ENCODE measurements at regions not wholly inside any gene's neighbourhood (a gene's known extent, or its start where the extent isn't known, plus 50 kb on each side); places are given as distances from the start of the nearest gene placed in this dataset.

GRCh38 chr3:18080198-18080689, 337.8 kb upstream of the TBC1D5 start:
- Histone ChIP-seq H3K27me3 (ENCODE audit: control insufficient read depth, insufficient read depth, low read length) (no peaks in the 10 kb centered on the region), H3K4me3 (ENCODE audit: low read depth, low read length) (no peak overlapping the region), H3K9me3 (ENCODE audit: control insufficient read depth, insufficient read depth, low read length) (no peaks in the 10 kb centered on the region), H3K4me1 (ENCODE audit: control insufficient read depth, insufficient read depth, low read length) (no peaks in the 10 kb centered on the region), H3K27ac (ENCODE audit: low read depth, low read length) (no peak overlapping the region), H3K36me3 (ENCODE audit: control insufficient read depth, insufficient read depth, low read length) (no peaks in the 10 kb centered on the region)
- DNase-seq (ENCODE audit: low read depth in 4 of 6, low spot score in 6 of 6) = no peak

- no peak for DNase-seq (ENCODE audit: low read depth in 4 of 6, low spot score in 6 of 6)
- H3K27ac ChIP-seq (ENCODE audit: low read depth, low read length) = no peak overlapping the region
- H3K27me3 ChIP-seq (ENCODE audit: control insufficient read depth, insufficient read depth, low read length) = no peaks in the 10 kb centered on the region
- no CpG with 5 or more reads among the region's 3 CpGs for WGBS (ENCODE audit: insufficient coverage)
- H3K4me1 ChIP-seq (ENCODE audit: control insufficient read depth, insufficient read depth, low read length) = no peaks in the 10 kb centered on the region
- H3K36me3 ChIP-seq (ENCODE audit: control insufficient read depth, insufficient read depth, low read length) = no peaks in the 10 kb centered on the region
- no peak overlapping the region for H3K4me3 ChIP-seq (ENCODE audit: low read depth, low read length)
- H3K9me3 ChIP-seq (ENCODE audit: control insufficient read depth, insufficient read depth, low read length) = no peaks in the 10 kb centered on the region
Measured at GRCh38 chr3:18079739-18080138, 337.3 kb upstream of the TBC1D5 start.

GRCh38 chr3:18079062-18079461, 336.6 kb upstream of the TBC1D5 start:
- WGBS (ENCODE audit: insufficient coverage) = no CpG with 5 or more reads among the region's 3 CpGs
- no peaks in the 10 kb centered on the region for H3K27me3 ChIP-seq (ENCODE audit: control insufficient read depth, insufficient read depth, low read length)
- no peaks in the 10 kb centered on the region for H3K36me3 ChIP-seq (ENCODE audit: control insufficient read depth, insufficient read depth, low read length)
- DNase-seq (ENCODE audit: low read depth in 4 of 6, low spot score in 6 of 6) = no peak
- no peak overlapping the region for H3K27ac ChIP-seq (ENCODE audit: low read depth, low read length)
- no peaks in the 10 kb centered on the region for H3K4me1 ChIP-seq (ENCODE audit: control insufficient read depth, insufficient read depth, low read length)
- H3K4me3 ChIP-seq (ENCODE audit: low read depth, low read length) = no peak overlapping the region
- no peaks in the 10 kb centered on the region for H3K9me3 ChIP-seq (ENCODE audit: control insufficient read depth, insufficient read depth, low read length)

GRCh38 chr3:18077128-18077840, 334.9 kb upstream of the TBC1D5 start:
- DNase-seq (ENCODE audit: low read depth in 4 of 6, low spot score in 6 of 6) = peak in 2 of 6 donors; percentile 7 to 47
- Histone ChIP-seq H3K27ac (ENCODE audit: low read depth, low read length) (no peak overlapping the region), H3K4me3 (ENCODE audit: low read depth, low read length) (no peak overlapping the region), H3K4me1 (ENCODE audit: control insufficient read depth, insufficient read depth, low read length) (no peaks in the 10 kb centered on the region), H3K9me3 (ENCODE audit: control insufficient read depth, insufficient read depth, low read length) (no peaks in the 10 kb centered on the region), H3K36me3 (ENCODE audit: control insufficient read depth, insufficient read depth, low read length) (no peaks in the 10 kb centered on the region), H3K27me3 (ENCODE audit: control insufficient read depth, insufficient read depth, low read length) (no peaks in the 10 kb centered on the region)
- WGBS (ENCODE audit: insufficient coverage) = 60% methylated on average over 1 of the region's 7 CpGs

GRCh38 chr3:18076301-18076700, 333.9 kb upstream of the TBC1D5 start:
- H3K27ac ChIP-seq (ENCODE audit: low read depth, low read length) = no peak overlapping the region
- H3K9me3 ChIP-seq (ENCODE audit: control insufficient read depth, insufficient read depth, low read length) = no peaks in the 10 kb centered on the region
- no peaks in the 10 kb centered on the region for H3K36me3 ChIP-seq (ENCODE audit: control insufficient read depth, insufficient read depth, low read length)
- H3K4me3 ChIP-seq (ENCODE audit: low read depth, low read length) = no peak overlapping the region
- 91% methylated on average over 1 of the region's 1 CpG for WGBS (ENCODE audit: insufficient coverage)
- H3K4me1 ChIP-seq (ENCODE audit: control insufficient read depth, insufficient read depth, low read length) = no peaks in the 10 kb centered on the region
- no peaks in the 10 kb centered on the region for H3K27me3 ChIP-seq (ENCODE audit: control insufficient read depth, insufficient read depth, low read length)
- DNase-seq (ENCODE audit: low read depth in 4 of 6, low spot score in 6 of 6) = no peak

GRCh38 chr3:18075799-18076198, 333.4 kb upstream of the TBC1D5 start:
- Histone ChIP-seq H3K27me3 (ENCODE audit: control insufficient read depth, insufficient read depth, low read length) (no peaks in the 10 kb centered on the region), H3K4me1 (ENCODE audit: control insufficient read depth, insufficient read depth, low read length) (no peaks in the 10 kb centered on the region), H3K9me3 (ENCODE audit: control insufficient read depth, insufficient read depth, low read length) (no peaks in the 10 kb centered on the region), H3K4me3 (ENCODE audit: low read depth, low read length) (no peak overlapping the region), H3K27ac (ENCODE audit: low read depth, low read length) (no peak overlapping the region), H3K36me3 (ENCODE audit: control insufficient read depth, insufficient read depth, low read length) (no peaks in the 10 kb centered on the region)
- no CpG with 5 or more reads among the region's 1 CpG for WGBS (ENCODE audit: insufficient coverage)
- peak in 1 of 6 donors; percentile 25 for DNase-seq (ENCODE audit: low read depth in 4 of 6, low spot score in 6 of 6)

- Histone ChIP-seq H3K4me3 (ENCODE audit: low read depth, low read length) (no peak overlapping the region), H3K4me1 (ENCODE audit: control insufficient read depth, insufficient read depth, low read length) (no peaks in the 10 kb centered on the region), H3K36me3 (ENCODE audit: control insufficient read depth, insufficient read depth, low read length) (no peaks in the 10 kb centered on the region), H3K27ac (ENCODE audit: low read depth, low read length) (no peak overlapping the region), H3K27me3 (ENCODE audit: control insufficient read depth, insufficient read depth, low read length) (no peaks in the 10 kb centered on the region), H3K9me3 (ENCODE audit: control insufficient read depth, insufficient read depth, low read length) (no peaks in the 10 kb centered on the region)
- no peak for DNase-seq (ENCODE audit: low read depth in 4 of 6, low spot score in 6 of 6)
Measured at GRCh38 chr3:18071833-18072232, 329.4 kb upstream of the TBC1D5 start.

- H3K4me1 ChIP-seq (ENCODE audit: control insufficient read depth, insufficient read depth, low read length) = no peaks in the 10 kb centered on the region
- H3K27ac ChIP-seq (ENCODE audit: low read depth, low read length) = no peak overlapping the region
- no peaks in the 10 kb centered on the region for H3K27me3 ChIP-seq (ENCODE audit: control insufficient read depth, insufficient read depth, low read length)
- no peaks in the 10 kb centered on the region for H3K36me3 ChIP-seq (ENCODE audit: control insufficient read depth, insufficient read depth, low read length)
- no peak for DNase-seq (ENCODE audit: low read depth in 4 of 6, low spot score in 6 of 6)
- no peaks in the 10 kb centered on the region for H3K9me3 ChIP-seq (ENCODE audit: control insufficient read depth, insufficient read depth, low read length)
- no peak overlapping the region for H3K4me3 ChIP-seq (ENCODE audit: low read depth, low read length)
- no CpG with 5 or more reads among the region's 1 CpG for WGBS (ENCODE audit: insufficient coverage)
Measured at GRCh38 chr3:18070944-18071343, 328.5 kb upstream of the TBC1D5 start.

GRCh38 chr3:18070231-18070630, 327.8 kb upstream of the TBC1D5 start:
- Histone ChIP-seq H3K36me3 (ENCODE audit: control insufficient read depth, insufficient read depth, low read length) (no peaks in the 10 kb centered on the region), H3K9me3 (ENCODE audit: control insufficient read depth, insufficient read depth, low read length) (no peaks in the 10 kb centered on the region), H3K4me3 (ENCODE audit: low read depth, low read length) (no peak overlapping the region), H3K27ac (ENCODE audit: low read depth, low read length) (no peak overlapping the region), H3K4me1 (ENCODE audit: control insufficient read depth, insufficient read depth, low read length) (no peaks in the 10 kb centered on the region), H3K27me3 (ENCODE audit: control insufficient read depth, insufficient read depth, low read length) (no peaks in the 10 kb centered on the region)
- WGBS (ENCODE audit: insufficient coverage) = no CpG with 5 or more reads among the region's 2 CpGs
- DNase-seq (ENCODE audit: low read depth in 4 of 6, low spot score in 6 of 6) = no peak

- WGBS (ENCODE audit: insufficient coverage) = no CpG with 5 or more reads among the region's 1 CpG
Measured at GRCh38 chr3:18069568-18069967, 327.1 kb upstream of the TBC1D5 start.

More at GRCh38 chr3:18069568-18069967, 327.1 kb upstream of the TBC1D5 start:
- H3K27me3 ChIP-seq (ENCODE audit: control insufficient read depth, insufficient read depth, low read length) = no peaks in the 10 kb centered on the region
- H3K27ac ChIP-seq (ENCODE audit: low read depth, low read length) = no peak overlapping the region
- DNase-seq (ENCODE audit: low read depth in 4 of 6, low spot score in 6 of 6) = no peak
- no peak overlapping the region for H3K4me3 ChIP-seq (ENCODE audit: low read depth, low read length)
- H3K36me3 ChIP-seq (ENCODE audit: control insufficient read depth, insufficient read depth, low read length) = no peaks in the 10 kb centered on the region
- no peaks in the 10 kb centered on the region for H3K9me3 ChIP-seq (ENCODE audit: control insufficient read depth, insufficient read depth, low read length)
- no peaks in the 10 kb centered on the region for H3K4me1 ChIP-seq (ENCODE audit: control insufficient read depth, insufficient read depth, low read length)
